DND-41 (cell line): ENCODE measurements at regions not wholly inside any gene's neighbourhood (a gene's known extent, or its start where the extent isn't known, plus 50 kb on each side); places are given as distances from the start of the nearest gene placed in this dataset.

Experiments
- EZH2 ChIP-seq: IDR thresholded peaks from 3 replicates; pipeline ENCODE4 v1.6.1; 2012; ENCODE audit warnings: borderline replicate concordance, low read depth, mild to moderate bottlenecking, moderate library complexity, low read length, inconsistent platforms; ENCODE audit not compliant: severe bottlenecking
- TF ChIP-seq, protein P1 (sequence below): IDR thresholded peaks from 2 replicates; pipeline ENCODE4 v1.5.1; 2012; ENCODE audit warnings: borderline replicate concordance, low read length, moderate library complexity, mild to moderate bottlenecking; ENCODE audit not compliant: poor library complexity, severe bottlenecking; ENCODE audit errors: extremely low read depth

DNA sequence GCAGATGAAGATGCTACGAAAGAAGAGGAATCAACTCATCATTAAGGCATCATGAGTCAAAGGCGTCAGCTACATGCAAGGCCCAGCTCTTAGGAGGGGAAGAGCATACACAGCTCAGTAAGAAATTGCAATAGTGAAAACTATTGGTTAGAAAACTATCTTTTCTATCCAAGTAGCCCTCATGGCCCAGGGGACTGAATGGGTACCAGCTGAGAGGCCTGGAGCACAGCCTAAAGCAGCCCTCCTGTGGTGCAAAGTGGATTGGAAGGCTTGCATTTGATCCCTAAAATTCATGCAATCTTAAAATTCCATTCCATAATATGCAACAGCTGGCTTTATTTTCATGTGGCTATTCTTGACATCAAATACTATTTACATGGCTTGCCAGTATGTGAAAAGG is 251.8 kb upstream of the USP24 start:
- TF ChIP-seq, protein P1, sequence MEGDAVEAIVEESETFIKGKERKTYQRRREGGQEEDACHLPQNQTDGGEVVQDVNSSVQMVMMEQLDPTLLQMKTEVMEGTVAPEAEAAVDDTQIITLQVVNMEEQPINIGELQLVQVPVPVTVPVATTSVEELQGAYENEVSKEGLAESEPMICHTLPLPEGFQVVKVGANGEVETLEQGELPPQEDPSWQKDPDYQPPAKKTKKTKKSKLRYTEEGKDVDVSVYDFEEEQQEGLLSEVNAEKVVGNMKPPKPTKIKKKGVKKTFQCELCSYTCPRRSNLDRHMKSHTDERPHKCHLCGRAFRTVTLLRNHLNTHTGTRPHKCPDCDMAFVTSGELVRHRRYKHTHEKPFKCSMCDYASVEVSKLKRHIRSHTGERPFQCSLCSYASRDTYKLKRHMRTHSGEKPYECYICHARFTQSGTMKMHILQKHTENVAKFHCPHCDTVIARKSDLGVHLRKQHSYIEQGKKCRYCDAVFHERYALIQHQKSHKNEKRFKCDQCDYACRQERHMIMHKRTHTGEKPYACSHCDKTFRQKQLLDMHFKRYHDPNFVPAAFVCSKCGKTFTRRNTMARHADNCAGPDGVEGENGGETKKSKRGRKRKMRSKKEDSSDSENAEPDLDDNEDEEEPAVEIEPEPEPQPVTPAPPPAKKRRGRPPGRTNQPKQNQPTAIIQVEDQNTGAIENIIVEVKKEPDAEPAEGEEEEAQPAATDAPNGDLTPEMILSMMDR: no peak
- no peak for TF ChIP-seq EZH2
